Vagina (tissue), 2 donors: ENCODE measurements at regions not wholly inside any gene's neighbourhood (a gene's known extent, or its start where the extent isn't known, plus 50 kb on each side); places are given as distances from the start of the nearest gene placed in this dataset.

Experiments
- DNase-seq, 2 donors: peaks; one replicate each; pipeline ENCODE4 v3.0.0-alpha.2; 2017; ENCODE audit errors: extremely low spot score in 2 of 2
- H3K27ac ChIP-seq: fragments of 200-600 bp; sonication (generic); one replicate; pipeline ENCODE4 v1.5.1; 2019
- H3K27me3 ChIP-seq: fragments of 200-600 bp; sonication (generic); one replicate; pipeline ENCODE4 v1.5.1; 2019
- H3K36me3 ChIP-seq, 2 donors: fragments of 200-600 bp; sonication (generic); one replicate each; pipeline ENCODE4 v1.5.1; 2017 to 2019
- H3K4me1 ChIP-seq: fragments of 200-600 bp; sonication (generic); one replicate; pipeline ENCODE4 v1.5.1; 2019
- H3K4me3 ChIP-seq, 2 donors: fragments of 200-600 bp; sonication (generic); 1 replicate in 1 of 2; 2 replicates in 1 of 2; pipeline ENCODE4 v1.5.1; 2016 to 2019
- H3K9me3 ChIP-seq: fragments of 200-600 bp; sonication (generic); one replicate; pipeline ENCODE4 v1.5.1; 2019
- POLR2A ChIP-seq, 2 donors: fragments of 450-650 bp; IDR thresholded peaks; one replicate each; pipeline ENCODE4 v1.6.1; 2017; ENCODE audit warnings: antibody characterized with exemption in 2 of 2, mild to moderate bottlenecking in 2 of 2, moderate library complexity in 2 of 2
- POLR2AphosphoS5 ChIP-seq, 2 donors: sonication (generic); formaldehyde crosslinking; IDR thresholded peaks; one replicate each; pipeline ENCODE4 v1.9.0; 2017; ENCODE audit warnings: antibody characterized with exemption in 2 of 2, mild to moderate bottlenecking in 2 of 2, low read depth in 1 of 2; ENCODE audit not compliant: insufficient read depth in 1 of 2
- intact Hi-C: fragments of 100-400 bp; cut with DNase I; formaldehyde crosslinking; loops from one replicate; pipeline ENCODE4 v1.15.1; 2023
- TF ChIP-seq, protein P1 (sequence below), 3 experiments: fragments of 450-650 bp in 2 of 3; fragments of 200-600 bp in 1 of 3; sonication (generic) in 1 of 3; IDR thresholded peaks; one replicate each; pipeline ENCODE4 v1.5.1; 2017 to 2019; ENCODE audit warnings: antibody characterized with exemption in 3 of 3, mild to moderate bottlenecking in 2 of 3, moderate library complexity in 2 of 3

DNA sequence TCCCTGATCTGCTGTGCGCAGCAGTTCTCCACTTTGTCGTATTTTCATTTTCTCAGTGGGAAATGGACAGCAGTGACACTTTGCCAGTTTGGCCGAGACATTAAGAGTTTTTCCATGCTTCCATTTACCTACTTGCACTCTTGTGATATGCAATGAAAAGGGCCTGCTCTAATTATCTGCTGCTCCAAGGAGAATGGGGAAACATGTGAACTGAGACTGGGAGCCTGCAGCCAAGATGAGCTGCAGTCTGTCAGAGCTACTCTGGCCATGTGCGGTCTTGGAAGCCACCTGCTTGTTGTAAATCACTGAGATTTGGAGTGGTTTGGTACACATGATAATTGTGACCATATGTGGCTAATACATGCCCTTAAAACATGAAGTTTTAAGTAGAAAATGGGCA is 586.6 kb upstream of the POT1 start:
- H3K27ac ChIP-seq: no peak overlapping the region
- TF ChIP-seq, protein P1, sequence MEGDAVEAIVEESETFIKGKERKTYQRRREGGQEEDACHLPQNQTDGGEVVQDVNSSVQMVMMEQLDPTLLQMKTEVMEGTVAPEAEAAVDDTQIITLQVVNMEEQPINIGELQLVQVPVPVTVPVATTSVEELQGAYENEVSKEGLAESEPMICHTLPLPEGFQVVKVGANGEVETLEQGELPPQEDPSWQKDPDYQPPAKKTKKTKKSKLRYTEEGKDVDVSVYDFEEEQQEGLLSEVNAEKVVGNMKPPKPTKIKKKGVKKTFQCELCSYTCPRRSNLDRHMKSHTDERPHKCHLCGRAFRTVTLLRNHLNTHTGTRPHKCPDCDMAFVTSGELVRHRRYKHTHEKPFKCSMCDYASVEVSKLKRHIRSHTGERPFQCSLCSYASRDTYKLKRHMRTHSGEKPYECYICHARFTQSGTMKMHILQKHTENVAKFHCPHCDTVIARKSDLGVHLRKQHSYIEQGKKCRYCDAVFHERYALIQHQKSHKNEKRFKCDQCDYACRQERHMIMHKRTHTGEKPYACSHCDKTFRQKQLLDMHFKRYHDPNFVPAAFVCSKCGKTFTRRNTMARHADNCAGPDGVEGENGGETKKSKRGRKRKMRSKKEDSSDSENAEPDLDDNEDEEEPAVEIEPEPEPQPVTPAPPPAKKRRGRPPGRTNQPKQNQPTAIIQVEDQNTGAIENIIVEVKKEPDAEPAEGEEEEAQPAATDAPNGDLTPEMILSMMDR (IDR thresholded peaks at IDR 0.05): no peak
- TF ChIP-seq POLR2A (IDR thresholded peaks at IDR 0.05): no peak
- TF ChIP-seq POLR2AphosphoS5 (IDR thresholded peaks at IDR 0.05; ENCODE audit: insufficient read depth in 1 of 2, low read depth in 1 of 2): no peak
- no peaks in the 10 kb centered on the region for H3K36me3 ChIP-seq
- H3K4me3 ChIP-seq: no peak overlapping the region
- H3K4me1 ChIP-seq: no peaks in the 10 kb centered on the region
- H3K27me3 ChIP-seq: no peaks in the 10 kb centered on the region
- DNase-seq: no peak
- no peaks in the 10 kb centered on the region for H3K9me3 ChIP-seq
- intact Hi-C loops: no loop called here

DNA sequence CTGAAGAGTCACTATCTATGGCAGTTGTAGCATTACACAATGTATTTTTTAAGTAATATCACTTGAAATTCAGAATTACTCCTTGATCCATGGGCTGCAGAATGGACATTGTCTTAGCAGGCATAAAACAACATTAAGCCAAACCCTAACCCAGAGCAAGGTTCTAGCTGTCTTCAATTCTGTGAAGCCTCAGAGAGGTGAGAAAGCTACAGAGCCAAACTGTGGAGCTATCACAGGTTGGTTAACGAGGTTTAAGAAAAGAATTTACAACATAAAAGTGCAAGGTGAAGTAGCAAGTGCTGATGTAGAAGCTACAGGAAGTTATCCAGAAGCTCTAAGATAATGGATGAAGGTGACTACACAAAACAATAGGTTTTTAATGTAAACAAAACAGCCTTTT is 582.7 kb upstream of the POT1 start:
- no peak overlapping the region for H3K4me3 ChIP-seq
- no peaks in the 10 kb centered on the region for H3K9me3 ChIP-seq
- H3K4me1 ChIP-seq: no peaks in the 10 kb centered on the region
- no peak overlapping the region for H3K27ac ChIP-seq
- intact Hi-C loops: no loop called here
- no peaks in the 10 kb centered on the region for H3K27me3 ChIP-seq
- no peaks in the 10 kb centered on the region for H3K36me3 ChIP-seq
- no peak for TF ChIP-seq POLR2A (IDR thresholded peaks at IDR 0.05)
- TF ChIP-seq, protein P1 (IDR thresholded peaks at IDR 0.05): no peak
- TF ChIP-seq POLR2AphosphoS5 (IDR thresholded peaks at IDR 0.05; ENCODE audit: insufficient read depth in 1 of 2, low read depth in 1 of 2): no peak
- DNase-seq: no peak

DNA sequence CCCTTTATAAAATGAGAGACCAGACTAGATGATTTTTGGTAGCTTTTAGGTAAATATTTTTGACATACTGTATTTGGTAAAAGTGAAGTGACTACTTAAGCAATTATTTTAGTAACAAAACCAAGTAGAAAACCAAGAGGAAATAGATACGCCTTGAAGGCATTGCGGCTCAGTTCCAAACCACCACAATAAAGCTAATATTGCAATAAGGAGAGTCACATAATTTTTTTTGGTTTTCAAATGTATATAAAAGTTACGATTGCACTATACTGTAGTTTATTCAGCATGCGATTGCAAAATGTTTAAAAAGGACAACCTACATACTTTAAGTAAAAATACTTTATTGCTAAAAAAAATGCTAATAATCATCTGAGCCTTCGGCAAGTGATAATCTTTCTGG is 581.7 kb upstream of the POT1 start:
- DNase-seq: no peak
- Histone ChIP-seq H3K4me3 (no peak overlapping the region), H3K27ac (no peak overlapping the region), H3K9me3 (no peaks in the 10 kb centered on the region), H3K27me3 (no peaks in the 10 kb centered on the region), H3K4me1 (no peaks in the 10 kb centered on the region), H3K36me3 (no peaks in the 10 kb centered on the region)
- intact Hi-C loops: no loop called here
- TF ChIP-seq, protein P1 (IDR thresholded peaks at IDR 0.05): no peak
- no peak for TF ChIP-seq POLR2AphosphoS5 (IDR thresholded peaks at IDR 0.05; ENCODE audit: insufficient read depth in 1 of 2, low read depth in 1 of 2)

DNA sequence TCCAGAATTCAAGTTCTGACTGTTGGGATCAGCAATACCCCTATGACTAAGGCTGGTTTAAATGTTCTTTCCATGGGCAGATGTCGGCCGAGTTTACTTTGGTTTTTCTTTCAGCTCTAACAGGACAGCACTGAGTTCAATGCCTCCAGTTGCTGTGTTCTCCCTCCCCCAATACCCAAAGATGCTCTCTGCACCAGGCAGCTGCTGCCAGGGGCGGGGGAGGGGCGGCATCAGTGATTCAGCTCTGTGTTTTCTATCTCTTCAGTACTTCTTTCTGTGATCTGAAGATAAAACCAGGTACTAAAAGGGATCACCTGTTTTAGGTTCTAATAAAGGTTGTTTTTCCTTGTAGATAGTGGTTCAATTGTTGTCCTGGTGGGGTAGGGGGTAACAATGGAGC is 576.7 kb upstream of the POT1 start:
- intact Hi-C loops: no loop called here
- Histone ChIP-seq H3K4me1 (no peaks in the 10 kb centered on the region), H3K9me3 (no peaks in the 10 kb centered on the region), H3K27ac (no peak overlapping the region), H3K27me3 (no peaks in the 10 kb centered on the region), H3K4me3 (no peak overlapping the region), H3K36me3 (no peaks in the 10 kb centered on the region)
- DNase-seq: no peak
- no peak for TF ChIP-seq POLR2A (IDR thresholded peaks at IDR 0.05)
- no peak for TF ChIP-seq POLR2AphosphoS5 (IDR thresholded peaks at IDR 0.05; ENCODE audit: insufficient read depth in 1 of 2, low read depth in 1 of 2)
- TF ChIP-seq, protein P1 (IDR thresholded peaks at IDR 0.05): no peak

DNA sequence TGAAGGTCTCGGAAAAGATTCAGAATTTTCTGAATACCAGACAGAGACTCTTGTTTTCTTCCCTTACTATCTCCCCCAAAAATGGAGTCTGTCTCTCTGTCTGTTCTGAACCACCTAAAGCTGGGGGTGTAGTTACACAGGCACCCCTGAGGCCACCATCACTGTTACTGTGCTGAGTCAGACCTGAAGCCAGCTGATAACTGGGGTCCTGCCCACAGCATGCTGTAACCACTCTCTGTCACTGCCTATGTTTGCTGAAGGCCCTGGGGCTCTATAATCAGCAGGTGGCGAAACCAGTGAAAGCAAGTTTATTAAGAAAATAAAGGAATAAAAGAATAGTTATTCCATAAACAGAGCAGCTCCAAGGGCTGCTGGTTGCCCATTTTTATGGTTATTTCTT is 575.2 kb upstream of the POT1 start:
- Histone ChIP-seq H3K4me3 (no peak overlapping the region), H3K27me3 (no peaks in the 10 kb centered on the region), H3K36me3 (no peaks in the 10 kb centered on the region), H3K4me1 (no peaks in the 10 kb centered on the region), H3K27ac (no peak overlapping the region), H3K9me3 (no peaks in the 10 kb centered on the region)
- TF ChIP-seq POLR2AphosphoS5 (IDR thresholded peaks at IDR 0.05; ENCODE audit: insufficient read depth in 1 of 2, low read depth in 1 of 2) (no peak), POLR2A (IDR thresholded peaks at IDR 0.05) (no peak)
- TF ChIP-seq, protein P1 (IDR thresholded peaks at IDR 0.05): no peak
- no peak for DNase-seq
- intact Hi-C loops: no loop called here
